Right lobe of liver (tissue), 6 donors: ENCODE measurements at regions not wholly inside any gene's neighbourhood (a gene's known extent, or its start where the extent isn't known, plus 50 kb on each side); places are given as distances from the start of the nearest gene placed in this dataset.

Experiments
- ATAC-seq, 4 donors: fragments of 200-7000 bp; cut with Tn5 transposase; one replicate each; pipeline ENCODE4 v1.9.1; 2020; ENCODE audit warnings: mild to moderate bottlenecking in 4 of 4, moderate library complexity in 4 of 4
- DNase-seq, 3 donors: peaks; one replicate each; pipeline ENCODE4 v3.0.0-alpha.2; 2020
- H3K27ac ChIP-seq, 3 donors: fragments of 200-600 bp; one replicate each; pipeline ENCODE4 v1.8.0; 2022
- H3K27me3 ChIP-seq, 2 donors: fragments of 200-600 bp; one replicate each; pipeline ENCODE4 v1.8.0; 2022
- H3K36me3 ChIP-seq, 4 donors: fragments of 200-600 bp; sonication (generic) in 1 of 4; one replicate each; pipeline versions ENCODE4 v1.5.1 to v1.8.0; 2017 to 2022; ENCODE audit warnings: control low read depth in 1 of 4
- H3K4me1 ChIP-seq, 4 donors: fragments of 200-600 bp; sonication (generic) in 1 of 4; one replicate each; pipeline versions ENCODE4 v1.5.1 to v1.8.0; 2017 to 2022; ENCODE audit warnings: control low read depth in 1 of 4
- H3K4me3 ChIP-seq, 3 donors: fragments of 200-600 bp; one replicate each; pipeline ENCODE4 v1.8.0; 2022
- H3K9me3 ChIP-seq, 4 donors: fragments of 200-600 bp; sonication (generic) in 1 of 4; one replicate each; pipeline versions ENCODE4 v1.5.1 to v1.8.0; 2017 to 2022; ENCODE audit warnings: control low read depth in 1 of 4
- CTCF ChIP-seq, 4 donors: fragments of 200-600 bp in 3 of 4; fragments of 450-650 bp in 1 of 4; IDR thresholded peaks; one replicate each; pipeline versions ENCODE4 v1.5.1 to v1.8.0; 2016 to 2022; ENCODE audit warnings: antibody characterized with exemption in 4 of 4, mild to moderate bottlenecking in 2 of 4
- POLR2A ChIP-seq: fragments of 450-650 bp; IDR thresholded peaks from one replicate; pipeline ENCODE4 v1.6.1; 2017; ENCODE audit warnings: antibody characterized with exemption, mild to moderate bottlenecking
- WGBS: methylation state at CpG from one replicate; pipeline ENCODE4 v1.1.6; 2018; ENCODE audit warnings: low coverage, low lambda C conversion rate; ENCODE audit not compliant: insufficient coverage; ENCODE audit errors: missing lambda C conversion rate; 5-methylcytosine and 5-hydroxymethylcytosine counted together
- intact Hi-C, 2 donors: fragments of 100-400 bp; cut with DNase I; formaldehyde crosslinking; loops; one replicate each; pipeline versions ENCODE4 v1.11.2 to v1.14.1; 2022
- donor health status: DM: no; HTN: yes; CAD: no.
- donor health status: DM: no; HTN: no; CAD: no.
- donor health status: DM: no; HTN: no; CAD: no.
- donor health status: DM: no; HTN: yes; CAD: no.
- donor health status: DM: no; HTN: yes; CAD: no.

GRCh38 chr20:1827974-1828785 is 67.0 kb upstream of the SIRPA start:
- WGBS = 40% methylated on average over 4 of the region's 13 CpGs
- DNase-seq = peak; percentile 81 to 89 (median 87)
- no peak for TF ChIP-seq CTCF (IDR thresholded peaks at IDR 0.05)
- TF ChIP-seq POLR2A = no peak

GRCh38 chr20:1827510-1827973 is 67.7 kb upstream of the SIRPA start:
- intact Hi-C loops = no loop called here
- Histone ChIP-seq H3K4me1 (peaks cover 0 to 10% (median 0%) of the 10 kb centered on the region in 4 donors), H3K4me3 (peak overlapping the region in 1 of 3 donors; percentile 11), H3K9me3 (no peaks in the 10 kb centered on the region), H3K27ac (peak overlapping the region in 1 of 3 donors; percentile 31), H3K27me3 (no peaks in the 10 kb centered on the region), H3K36me3 (no peaks in the 10 kb centered on the region)
- TF ChIP-seq CTCF (IDR thresholded peaks at IDR 0.05) (no peak), POLR2A (no peak)
- no peak for DNase-seq
- ATAC-seq = peak; percentile 16 to 56 (median 41)
- WGBS = 17% methylated on average over 3 of the region's 5 CpGs

More at GRCh38 chr20:1827974-1828785, 67.0 kb upstream of the SIRPA start:
- Histone ChIP-seq H3K27me3 (no peaks in the 10 kb centered on the region), H3K9me3 (no peaks in the 10 kb centered on the region), H3K4me1 (peaks cover 0 to 10% (median 0%) of the 10 kb centered on the region in 4 donors), H3K27ac (peak overlapping the region in 2 of 3 donors; percentile 2 to 49), H3K4me3 (no peak overlapping the region), H3K36me3 (no peaks in the 10 kb centered on the region)
- ATAC-seq = peak; percentile 87 to 94 (median 92)
- intact Hi-C loops = no loop called here

- ATAC-seq (no peak), DNase-seq (no peak)
- Histone ChIP-seq H3K27me3 (no peaks in the 10 kb centered on the region), H3K9me3 (no peaks in the 10 kb centered on the region), H3K4me1 (peaks cover 0 to 10% (median 0%) of the 10 kb centered on the region in 4 donors), H3K4me3 (no peak overlapping the region), H3K36me3 (no peaks in the 10 kb centered on the region), H3K27ac (no peak overlapping the region)
- TF ChIP-seq POLR2A (no peak), CTCF (IDR thresholded peaks at IDR 0.05) (no peak)
- intact Hi-C loops = no loop called here
- 94% methylated on average over 4 of the region's 4 CpGs for WGBS
These were observed 69.2 kb upstream of the SIRPA start for GRCh38 chr20:1825938-1826445.

- Histone ChIP-seq H3K27ac (no peak overlapping the region), H3K4me1 (peaks cover 0 to 10% (median 0%) of the 10 kb centered on the region in 4 donors), H3K4me3 (no peak overlapping the region), H3K27me3 (no peaks in the 10 kb centered on the region), H3K9me3 (no peaks in the 10 kb centered on the region), H3K36me3 (no peaks in the 10 kb centered on the region)
- DNase-seq = no peak
- no peak for TF ChIP-seq CTCF (IDR thresholded peaks at IDR 0.05)
- no peak for TF ChIP-seq POLR2A
- no peak for ATAC-seq
- intact Hi-C loops = no loop called here
- WGBS = 79% methylated on average over 3 of the region's 4 CpGs
These were observed 69.7 kb upstream of the SIRPA start for GRCh38 chr20:1825507-1825906.
